ENCODE measurements at regions not wholly inside any gene's neighbourhood (a gene's known extent, or its start where the extent isn't known, plus 50 kb on each side); places are given as distances from the start of the nearest gene placed in this dataset.
"Not testable (repeated sequence)": the region's sequence is repeated elsewhere in the genome, so short reads cannot be mapped to it uniquely, and the experiment has no call there.

DNA sequence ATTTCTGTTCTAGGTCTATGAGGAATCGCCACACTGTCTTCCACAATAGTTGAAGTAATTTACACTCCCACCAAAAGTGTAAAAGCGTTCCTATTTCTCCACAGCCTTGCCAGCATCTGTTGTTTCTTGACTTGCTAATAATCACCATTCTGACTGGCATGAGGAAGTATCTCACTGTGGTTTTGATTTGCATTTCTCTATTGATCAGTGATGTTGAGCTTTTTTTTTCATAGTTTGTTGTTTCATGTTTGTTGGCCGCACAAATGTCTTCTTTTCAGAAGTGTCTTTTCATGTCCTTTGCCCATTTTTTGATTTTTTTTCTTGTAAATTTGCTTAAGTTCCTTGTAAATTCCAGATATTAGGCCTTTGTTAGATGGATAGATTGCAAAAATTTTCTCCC lies 867.1 kb downstream of the DTWD2 start:
- DNase-seq (ENCODE audit: extremely low read depth, insufficient read length), result no peak
- H3K27me3 ChIP-seq (replicated peaks; ENCODE audit: control insufficient read depth, insufficient read depth, low read length), result no peaks in the 10 kb centered on the region
- no peaks in the 10 kb centered on the region for H3K36me3 ChIP-seq (ENCODE audit: control insufficient read depth, insufficient read depth, low read length)
- H3K4me3 ChIP-seq (replicated peaks; ENCODE audit: low read depth, low read length), result no peak overlapping the region
- TF ChIP-seq, protein P1, sequence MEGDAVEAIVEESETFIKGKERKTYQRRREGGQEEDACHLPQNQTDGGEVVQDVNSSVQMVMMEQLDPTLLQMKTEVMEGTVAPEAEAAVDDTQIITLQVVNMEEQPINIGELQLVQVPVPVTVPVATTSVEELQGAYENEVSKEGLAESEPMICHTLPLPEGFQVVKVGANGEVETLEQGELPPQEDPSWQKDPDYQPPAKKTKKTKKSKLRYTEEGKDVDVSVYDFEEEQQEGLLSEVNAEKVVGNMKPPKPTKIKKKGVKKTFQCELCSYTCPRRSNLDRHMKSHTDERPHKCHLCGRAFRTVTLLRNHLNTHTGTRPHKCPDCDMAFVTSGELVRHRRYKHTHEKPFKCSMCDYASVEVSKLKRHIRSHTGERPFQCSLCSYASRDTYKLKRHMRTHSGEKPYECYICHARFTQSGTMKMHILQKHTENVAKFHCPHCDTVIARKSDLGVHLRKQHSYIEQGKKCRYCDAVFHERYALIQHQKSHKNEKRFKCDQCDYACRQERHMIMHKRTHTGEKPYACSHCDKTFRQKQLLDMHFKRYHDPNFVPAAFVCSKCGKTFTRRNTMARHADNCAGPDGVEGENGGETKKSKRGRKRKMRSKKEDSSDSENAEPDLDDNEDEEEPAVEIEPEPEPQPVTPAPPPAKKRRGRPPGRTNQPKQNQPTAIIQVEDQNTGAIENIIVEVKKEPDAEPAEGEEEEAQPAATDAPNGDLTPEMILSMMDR (IDR thresholded peaks at IDR 0.05; ENCODE audit: insufficient read depth, low read length, poor library complexity, severe bottlenecking), result no peak

DNA sequence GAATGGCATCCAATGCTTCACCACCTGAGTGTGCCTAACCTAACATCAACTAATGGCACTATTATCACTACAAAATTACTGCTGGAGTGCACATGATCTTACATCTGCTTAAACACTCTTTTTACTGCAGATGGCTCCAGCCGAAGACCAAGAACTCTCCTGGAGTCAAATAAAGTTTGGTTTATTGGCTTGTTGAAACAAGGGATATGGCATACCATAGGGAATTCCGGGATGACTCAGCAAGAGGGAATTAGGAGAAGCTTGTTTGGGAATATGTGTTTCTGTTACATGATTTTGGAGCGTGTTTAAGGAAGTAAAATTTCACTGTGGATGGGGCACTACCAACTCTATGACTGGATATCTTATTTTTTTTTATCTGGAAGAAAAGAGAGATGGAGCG lies 872.6 kb downstream of the DTWD2 start:
- Histone ChIP-seq H3K27me3 (replicated peaks; ENCODE audit: control insufficient read depth, insufficient read depth, low read length) (no peaks in the 10 kb centered on the region), H3K4me3 (replicated peaks; ENCODE audit: low read depth, low read length) (no peak overlapping the region), H3K36me3 (ENCODE audit: control insufficient read depth, insufficient read depth, low read length) (no peaks in the 10 kb centered on the region)
- DNase-seq (ENCODE audit: extremely low read depth, insufficient read length), result no peak
- TF ChIP-seq, protein P1 (IDR thresholded peaks at IDR 0.05; ENCODE audit: insufficient read depth, low read length, poor library complexity, severe bottlenecking), result no peak

DNA sequence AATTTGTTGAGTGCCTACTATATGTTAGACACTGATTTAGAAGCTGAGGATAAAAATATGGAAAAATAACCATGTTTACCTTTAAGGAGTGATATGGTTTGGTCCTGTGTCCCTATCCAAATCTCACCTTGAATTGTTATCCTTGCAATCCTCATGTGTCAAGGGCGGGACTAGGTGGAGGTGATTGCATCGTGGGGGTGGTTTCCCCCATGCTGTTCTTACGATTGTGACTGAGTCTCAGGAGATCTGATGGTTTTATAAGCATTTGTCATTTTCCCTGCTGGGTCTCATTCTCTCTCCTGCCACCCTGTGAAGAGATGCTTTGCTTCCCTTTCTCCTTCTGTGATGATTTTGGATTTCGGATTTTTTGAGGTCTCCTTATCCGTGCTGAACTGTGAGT lies 876.4 kb downstream of the DTWD2 start:
- Histone ChIP-seq H3K36me3 (ENCODE audit: control insufficient read depth, insufficient read depth, low read length) (no peaks in the 10 kb centered on the region), H3K27me3 (replicated peaks; ENCODE audit: control insufficient read depth, insufficient read depth, low read length) (no peaks in the 10 kb centered on the region), H3K4me3 (replicated peaks; ENCODE audit: low read depth, low read length) (no peak overlapping the region)
- TF ChIP-seq, protein P1 (IDR thresholded peaks at IDR 0.05; ENCODE audit: insufficient read depth, low read length, poor library complexity, severe bottlenecking), result no peak
- no peak for DNase-seq (ENCODE audit: extremely low read depth, insufficient read length)

DNA sequence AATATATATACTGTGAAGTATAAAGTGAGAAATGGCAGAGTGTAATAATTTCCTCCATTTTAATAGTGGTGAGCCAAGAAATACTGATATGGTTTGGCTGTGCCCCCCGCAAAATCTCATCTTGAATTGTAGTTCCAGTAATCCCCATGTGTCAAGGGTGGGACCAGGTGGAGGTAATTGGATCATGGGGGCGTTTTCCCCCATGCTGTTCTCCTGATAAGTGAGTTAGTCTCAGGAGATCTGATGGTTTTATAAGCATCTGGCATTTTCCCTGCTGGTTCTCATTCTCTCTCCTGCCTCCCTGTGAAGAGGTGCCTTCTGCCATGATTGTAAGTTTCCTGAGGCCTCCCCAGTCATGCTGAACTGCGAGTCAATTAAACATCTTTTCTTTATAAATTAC lies 881.1 kb downstream of the DTWD2 start:
- H3K27me3 ChIP-seq (replicated peaks; ENCODE audit: control insufficient read depth, insufficient read depth, low read length); H3K36me3 ChIP-seq (ENCODE audit: control insufficient read depth, insufficient read depth, low read length); DNase-seq (ENCODE audit: extremely low read depth, insufficient read length); H3K4me3 ChIP-seq (replicated peaks; ENCODE audit: low read depth, low read length): not testable (repeated sequence)

DNA sequence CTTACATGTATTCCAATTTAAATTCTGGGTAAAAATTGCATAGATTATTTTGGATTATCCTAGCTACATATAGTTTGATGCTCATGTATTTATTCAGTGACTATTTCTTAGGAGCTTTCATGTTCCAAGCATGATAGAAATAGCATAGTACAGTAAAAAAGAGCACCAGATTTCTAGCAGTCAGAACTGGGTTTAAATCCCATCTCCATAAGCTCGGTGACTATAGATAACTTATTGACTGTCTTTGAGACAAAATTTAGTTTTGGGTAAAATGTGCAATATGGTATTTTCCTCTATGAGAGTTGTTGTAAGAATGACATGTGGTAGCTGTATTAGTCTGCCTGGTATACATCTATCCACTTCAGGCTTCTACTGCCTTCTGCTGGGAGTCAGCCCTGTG lies 889.6 kb downstream of the DTWD2 start:
- Histone ChIP-seq H3K27me3 (replicated peaks; ENCODE audit: control insufficient read depth, insufficient read depth, low read length) (no peaks in the 10 kb centered on the region), H3K4me3 (replicated peaks; ENCODE audit: low read depth, low read length) (no peak overlapping the region), H3K36me3 (ENCODE audit: control insufficient read depth, insufficient read depth, low read length) (no peaks in the 10 kb centered on the region)
- TF ChIP-seq, protein P1 (IDR thresholded peaks at IDR 0.05; ENCODE audit: insufficient read depth, low read length, poor library complexity, severe bottlenecking), result no peak
- no peak for DNase-seq (ENCODE audit: extremely low read depth, insufficient read length)

DNA sequence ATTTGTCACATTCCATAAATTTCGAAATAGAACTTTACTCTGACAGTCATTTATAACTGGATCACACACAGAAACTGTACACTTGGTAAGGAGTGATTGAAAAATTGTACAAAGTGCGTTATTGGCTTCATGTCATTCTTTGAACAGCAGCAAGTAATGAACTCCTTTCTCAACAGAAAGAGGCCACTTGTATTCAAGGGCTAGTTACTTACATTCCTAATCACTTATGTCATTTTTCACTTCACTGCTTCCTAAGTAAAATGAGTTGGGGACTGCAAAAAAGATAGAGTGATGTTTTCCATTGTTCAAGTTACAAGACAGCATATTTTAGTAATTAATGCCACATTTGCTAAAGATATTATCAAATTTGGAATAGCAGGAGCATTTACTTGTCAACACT lies 893.2 kb downstream of the DTWD2 start:
- no peaks in the 10 kb centered on the region for H3K27me3 ChIP-seq (replicated peaks; ENCODE audit: control insufficient read depth, insufficient read depth, low read length)
- H3K36me3 ChIP-seq (ENCODE audit: control insufficient read depth, insufficient read depth, low read length), result no peaks in the 10 kb centered on the region
- no peak overlapping the region for H3K4me3 ChIP-seq (replicated peaks; ENCODE audit: low read depth, low read length)
- no peak for DNase-seq (ENCODE audit: extremely low read depth, insufficient read length)
- TF ChIP-seq, protein P1 (IDR thresholded peaks at IDR 0.05; ENCODE audit: insufficient read depth, low read length, poor library complexity, severe bottlenecking), result no peak

Data from GM06990 (cell line).